ENCODE measurements at regions not wholly inside any gene's neighbourhood (a gene's known extent, or its start where the extent isn't known, plus 50 kb on each side); places are given as distances from the start of the nearest gene placed in this dataset.

DNA sequence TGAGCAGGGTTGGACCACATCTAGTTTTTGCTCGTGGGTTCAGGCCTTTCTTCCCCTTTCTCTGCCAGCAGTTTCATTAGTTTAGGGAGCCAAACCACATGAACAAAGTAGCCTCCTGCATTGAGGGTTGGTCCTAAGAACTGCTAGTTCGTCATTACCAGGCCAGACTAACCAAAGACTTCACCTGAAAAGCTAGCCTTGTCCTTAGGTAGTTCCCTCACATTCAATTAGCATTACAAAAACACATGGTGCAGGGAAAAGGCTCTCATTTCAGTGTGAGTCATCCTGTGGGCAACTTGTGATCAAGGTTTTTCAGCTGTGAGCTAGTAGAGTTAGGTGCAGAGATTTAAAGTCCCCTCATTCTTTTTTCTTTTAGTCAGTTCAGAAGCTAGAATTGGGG lies 279.3 kb upstream of the CTNNB1 start:
- TF ChIP-seq, protein P1, sequence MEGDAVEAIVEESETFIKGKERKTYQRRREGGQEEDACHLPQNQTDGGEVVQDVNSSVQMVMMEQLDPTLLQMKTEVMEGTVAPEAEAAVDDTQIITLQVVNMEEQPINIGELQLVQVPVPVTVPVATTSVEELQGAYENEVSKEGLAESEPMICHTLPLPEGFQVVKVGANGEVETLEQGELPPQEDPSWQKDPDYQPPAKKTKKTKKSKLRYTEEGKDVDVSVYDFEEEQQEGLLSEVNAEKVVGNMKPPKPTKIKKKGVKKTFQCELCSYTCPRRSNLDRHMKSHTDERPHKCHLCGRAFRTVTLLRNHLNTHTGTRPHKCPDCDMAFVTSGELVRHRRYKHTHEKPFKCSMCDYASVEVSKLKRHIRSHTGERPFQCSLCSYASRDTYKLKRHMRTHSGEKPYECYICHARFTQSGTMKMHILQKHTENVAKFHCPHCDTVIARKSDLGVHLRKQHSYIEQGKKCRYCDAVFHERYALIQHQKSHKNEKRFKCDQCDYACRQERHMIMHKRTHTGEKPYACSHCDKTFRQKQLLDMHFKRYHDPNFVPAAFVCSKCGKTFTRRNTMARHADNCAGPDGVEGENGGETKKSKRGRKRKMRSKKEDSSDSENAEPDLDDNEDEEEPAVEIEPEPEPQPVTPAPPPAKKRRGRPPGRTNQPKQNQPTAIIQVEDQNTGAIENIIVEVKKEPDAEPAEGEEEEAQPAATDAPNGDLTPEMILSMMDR (IDR thresholded peaks at IDR 0.05): no peak
- TF ChIP-seq ZFX (IDR thresholded peaks at IDR 0.05; ENCODE audit: borderline replicate concordance): no peak
